Breast epithelium (tissue), 4 donors: ENCODE measurements at regions not wholly inside any gene's neighbourhood (a gene's known extent, or its start where the extent isn't known, plus 50 kb on each side); places are given as distances from the start of the nearest gene placed in this dataset.

Experiments used
- DNase-seq, 2 donors: peaks; one replicate each; pipeline ENCODE4 v3.0.0-alpha.2; 2019; ENCODE audit warnings: low spot score in 2 of 2
- H3K27ac ChIP-seq, 2 donors: fragments of 200-600 bp; sonication (generic) in 1 of 2; one replicate each; pipeline ENCODE4 v1.5.1; 2016 to 2019; ENCODE audit warnings: mild to moderate bottlenecking in 1 of 2
- H3K27me3 ChIP-seq, 2 donors: fragments of 200-600 bp; sonication (generic) in 1 of 2; one replicate each; pipeline versions ENCODE4 v1.5.1 to v1.6.0; 2017 to 2019; ENCODE audit warnings: control low read depth in 1 of 2, mild to moderate bottlenecking in 1 of 2
- H3K36me3 ChIP-seq: fragments of 200-600 bp; one replicate; pipeline ENCODE4 v1.5.1; 2019
- H3K4me1 ChIP-seq, 2 donors: fragments of 200-600 bp; sonication (generic); one replicate each; pipeline ENCODE4 v1.5.1; 2016 to 2019; ENCODE audit warnings: control low read depth in 1 of 2
- H3K4me3 ChIP-seq, 3 donors: fragments of 200-600 bp; sonication (generic); 1 replicate in 2 of 3; 2 replicates in 1 of 3; pipeline ENCODE4 v1.5.1; 2016 to 2019; ENCODE audit warnings: mild to moderate bottlenecking in 3 of 3, moderate library complexity in 2 of 3
- H3K9me3 ChIP-seq, 2 donors: fragments of 200-600 bp; sonication (generic) in 1 of 2; one replicate each; pipeline ENCODE4 v1.5.1; 2016 to 2019; ENCODE audit warnings: control low read depth in 1 of 2
- CTCF ChIP-seq, 3 donors: fragments of 450-650 bp; IDR thresholded peaks; one replicate each; pipeline ENCODE4 v1.5.1; 2016 to 2017; ENCODE audit warnings: antibody characterized with exemption in 3 of 3, mild to moderate bottlenecking in 3 of 3, moderate library complexity in 3 of 3
- POLR2A ChIP-seq: fragments of 450-650 bp; IDR thresholded peaks from one replicate; pipeline ENCODE4 v1.6.1; 2016; ENCODE audit warnings: antibody characterized with exemption, mild to moderate bottlenecking, moderate library complexity
- POLR2AphosphoS5 ChIP-seq, 3 donors: sonication (generic); formaldehyde crosslinking; IDR thresholded peaks; one replicate each; pipeline ENCODE4 v1.6.1; 2017; ENCODE audit warnings: antibody characterized with exemption in 3 of 3
- intact Hi-C: fragments of 100-400 bp; cut with DNase I; formaldehyde crosslinking; loops from one replicate; pipeline ENCODE4 v1.15.1; 2023; ENCODE audit warnings: low total_unique reads

GRCh38 chr5:143569722-143570567 lies 166.5 kb upstream of the NR3C1 start:
- DNase-seq, result no peak
- H3K4me1 ChIP-seq, result no peaks in the 10 kb centered on the region

GRCh38 chr5:143569213-143569701 lies 165.8 kb upstream of the NR3C1 start:
- peak overlapping the region; percentile 19 to 50 for H3K27ac ChIP-seq
- TF ChIP-seq POLR2AphosphoS5 (IDR thresholded peaks at IDR 0.05) (no peak), POLR2A (no peak), CTCF (IDR thresholded peaks at IDR 0.05) (no peak)
- DNase-seq, result no peak
- no peaks in the 10 kb centered on the region for H3K36me3 ChIP-seq
- H3K4me1 ChIP-seq, result no peaks in the 10 kb centered on the region
- H3K27me3 ChIP-seq, result no peaks in the 10 kb centered on the region
- H3K4me3 ChIP-seq, result no peak overlapping the region
- no peaks in the 10 kb centered on the region for H3K9me3 ChIP-seq
- intact Hi-C loops, result no loop called here

More at GRCh38 chr5:143569722-143570567, 166.5 kb upstream of the NR3C1 start:
- TF ChIP-seq POLR2A (no peak), CTCF (IDR thresholded peaks at IDR 0.05) (no peak), POLR2AphosphoS5 (IDR thresholded peaks at IDR 0.05) (no peak)
- intact Hi-C loops, result no loop called here
- no peaks in the 10 kb centered on the region for H3K36me3 ChIP-seq
- no peak overlapping the region for H3K27ac ChIP-seq
- no peak overlapping the region for H3K4me3 ChIP-seq
- H3K27me3 ChIP-seq, result no peaks in the 10 kb centered on the region
- H3K9me3 ChIP-seq, result no peaks in the 10 kb centered on the region

- TF ChIP-seq POLR2AphosphoS5 (IDR thresholded peaks at IDR 0.05), result no peak
- TF ChIP-seq POLR2A, result no peak
- TF ChIP-seq CTCF (IDR thresholded peaks at IDR 0.05), result no peak
- no peaks in the 10 kb centered on the region for H3K4me1 ChIP-seq
- H3K36me3 ChIP-seq, result no peaks in the 10 kb centered on the region
- H3K9me3 ChIP-seq, result no peaks in the 10 kb centered on the region
- intact Hi-C loops, result no loop called here
- no peaks in the 10 kb centered on the region for H3K27me3 ChIP-seq
- no peak overlapping the region for H3K27ac ChIP-seq
- H3K4me3 ChIP-seq, result no peak overlapping the region
- DNase-seq, result no peak
These were observed 164.4 kb upstream of the NR3C1 start for GRCh38 chr5:143567583-143568504.

- intact Hi-C loops, result no loop called here
- no peak overlapping the region for H3K27ac ChIP-seq
These were observed 162.7 kb upstream of the NR3C1 start for GRCh38 chr5:143566139-143566538.

More at GRCh38 chr5:143566139-143566538, 162.7 kb upstream of the NR3C1 start:
- Histone ChIP-seq H3K27me3 (no peaks in the 10 kb centered on the region), H3K9me3 (no peaks in the 10 kb centered on the region), H3K36me3 (no peaks in the 10 kb centered on the region), H3K4me3 (no peak overlapping the region), H3K4me1 (no peaks in the 10 kb centered on the region)
- DNase-seq, result no peak
- TF ChIP-seq POLR2AphosphoS5 (IDR thresholded peaks at IDR 0.05) (no peak), CTCF (IDR thresholded peaks at IDR 0.05) (no peak), POLR2A (no peak)
